GM19463 (cell line): ENCODE measurements at regions not wholly inside any gene's neighbourhood (a gene's known extent, or its start where the extent isn't known, plus 50 kb on each side); places are given as distances from the start of the nearest gene placed in this dataset.

ENCODE experiments used
- ATAC-seq: cut with Tn5 transposase; IDR thresholded peaks from one replicate; pipeline ENCODE4 v1.9.1; 2021; ENCODE audit warnings: mild to moderate bottlenecking, moderate library complexity; ENCODE audit not compliant: unreplicated experiment

DNA sequence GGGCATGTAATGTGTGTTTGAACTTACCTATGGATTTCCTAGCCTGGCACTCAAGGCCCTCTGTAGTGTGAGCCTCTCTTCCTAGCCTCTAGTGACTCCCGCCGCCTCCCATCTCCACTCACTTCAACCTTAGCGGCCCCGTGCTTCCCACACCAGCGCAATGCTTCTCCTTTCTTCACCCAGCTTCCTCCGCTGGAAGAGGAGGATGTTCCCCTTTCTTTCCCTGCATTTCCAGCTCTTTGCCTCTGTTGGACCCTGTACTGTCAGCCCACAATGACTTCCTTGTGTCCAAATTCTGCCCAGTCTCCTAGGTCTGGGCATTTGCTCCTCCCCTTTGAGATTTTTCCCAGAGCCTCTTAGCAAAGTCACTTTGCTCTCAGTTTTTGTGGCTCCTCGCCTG is 138.1 kb upstream of the IRF2BP2 start:
- ATAC-seq: no peak

- no peak for ATAC-seq
Measured at GRCh38 chr1:234746798-234747196, 136.8 kb upstream of the IRF2BP2 start.

GRCh38 chr1:234745844-234746797 is 136.1 kb upstream of the IRF2BP2 start:
- ATAC-seq: no peak

- no peak for ATAC-seq
Measured at GRCh38 chr1:234745276-234745675, 135.3 kb upstream of the IRF2BP2 start.

GRCh38 chr1:234743791-234744611 is 134.0 kb upstream of the IRF2BP2 start:
- no peak for ATAC-seq

DNA sequence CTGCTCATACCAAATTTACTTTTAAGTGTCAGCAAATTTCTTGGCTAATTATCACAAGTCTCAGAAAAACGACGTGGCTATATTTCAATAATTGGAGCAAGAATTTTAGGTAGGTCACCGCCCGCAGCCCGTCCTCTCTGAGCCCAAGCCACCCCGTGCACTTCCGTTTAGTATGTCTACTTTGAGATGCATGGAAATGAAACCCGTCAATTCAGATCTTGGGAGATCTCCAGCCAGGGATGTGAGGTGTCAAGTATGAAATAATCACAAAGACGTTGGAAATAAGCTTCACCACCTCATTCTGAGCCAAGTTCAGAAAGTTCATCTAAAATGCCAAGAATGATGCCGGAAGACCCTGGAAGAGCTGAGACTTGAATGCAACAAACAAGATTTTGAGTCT is 132.6 kb upstream of the IRF2BP2 start:
- no peak for ATAC-seq

GRCh38 chr1:234737967-234738314 is 128.0 kb upstream of the IRF2BP2 start:
- no peak for ATAC-seq

GRCh38 chr1:234735916-234736315 is 125.9 kb upstream of the IRF2BP2 start:
- no peak for ATAC-seq

GRCh38 chr1:234735476-234735875 is 125.5 kb upstream of the IRF2BP2 start:
- no peak for ATAC-seq

DNA sequence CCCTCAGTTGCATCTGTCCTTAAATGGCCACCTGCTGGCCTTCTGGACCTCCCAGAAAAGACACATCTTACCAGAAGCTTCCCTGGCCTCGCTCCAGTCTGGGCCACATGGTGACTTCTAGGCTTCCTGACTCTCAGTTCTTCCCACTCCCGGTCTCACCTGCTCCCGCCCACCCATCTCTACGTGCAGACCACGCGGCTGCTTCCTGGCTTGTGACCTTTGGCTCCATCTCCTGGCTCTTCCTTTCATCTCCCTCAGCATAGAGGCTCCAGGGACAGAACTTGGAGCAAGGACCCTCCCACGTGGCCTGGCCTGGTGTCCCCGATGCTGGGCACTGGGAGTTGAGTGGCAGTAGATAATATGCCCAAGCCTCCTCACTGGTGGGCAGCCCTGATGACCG is 124.9 kb upstream of the IRF2BP2 start:
- no peak for ATAC-seq

GRCh38 chr1:234734412-234734835 is 124.4 kb upstream of the IRF2BP2 start:
- no peak for ATAC-seq

GRCh38 chr1:234733427-234733826 is 123.4 kb upstream of the IRF2BP2 start:
- ATAC-seq: no peak

GRCh38 chr1:234732671-234733390 is 122.9 kb upstream of the IRF2BP2 start:
- no peak for ATAC-seq

DNA sequence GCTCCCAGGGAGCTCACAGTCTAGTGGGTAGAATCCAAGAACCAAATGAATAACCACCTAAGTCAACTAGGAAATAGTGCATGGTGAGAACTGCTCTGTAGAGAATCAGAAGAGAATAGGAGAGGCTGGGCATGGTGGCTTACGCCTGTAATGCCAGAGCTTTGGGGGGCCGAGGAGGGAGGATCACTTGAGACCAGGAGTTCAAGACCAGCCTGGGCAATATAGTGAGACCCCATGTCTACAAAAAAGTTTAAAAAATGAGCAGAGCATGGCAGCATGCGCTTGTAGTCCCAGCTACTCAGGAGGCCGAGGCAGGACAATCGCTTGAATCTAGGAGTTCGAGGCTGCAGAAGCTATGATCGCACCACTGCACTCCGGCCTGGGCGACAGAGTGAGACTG is 122.3 kb upstream of the IRF2BP2 start:
- no peak for ATAC-seq

GRCh38 chr1:234731569-234732085 is 121.6 kb upstream of the IRF2BP2 start:
- ATAC-seq: peak; percentile 39

GRCh38 chr1:234730770-234731568 is 121.0 kb upstream of the IRF2BP2 start:
- peak; percentile 64 for ATAC-seq

GRCh38 chr1:234730475-234730769 is 120.4 kb upstream of the IRF2BP2 start:
- no peak for ATAC-seq

DNA sequence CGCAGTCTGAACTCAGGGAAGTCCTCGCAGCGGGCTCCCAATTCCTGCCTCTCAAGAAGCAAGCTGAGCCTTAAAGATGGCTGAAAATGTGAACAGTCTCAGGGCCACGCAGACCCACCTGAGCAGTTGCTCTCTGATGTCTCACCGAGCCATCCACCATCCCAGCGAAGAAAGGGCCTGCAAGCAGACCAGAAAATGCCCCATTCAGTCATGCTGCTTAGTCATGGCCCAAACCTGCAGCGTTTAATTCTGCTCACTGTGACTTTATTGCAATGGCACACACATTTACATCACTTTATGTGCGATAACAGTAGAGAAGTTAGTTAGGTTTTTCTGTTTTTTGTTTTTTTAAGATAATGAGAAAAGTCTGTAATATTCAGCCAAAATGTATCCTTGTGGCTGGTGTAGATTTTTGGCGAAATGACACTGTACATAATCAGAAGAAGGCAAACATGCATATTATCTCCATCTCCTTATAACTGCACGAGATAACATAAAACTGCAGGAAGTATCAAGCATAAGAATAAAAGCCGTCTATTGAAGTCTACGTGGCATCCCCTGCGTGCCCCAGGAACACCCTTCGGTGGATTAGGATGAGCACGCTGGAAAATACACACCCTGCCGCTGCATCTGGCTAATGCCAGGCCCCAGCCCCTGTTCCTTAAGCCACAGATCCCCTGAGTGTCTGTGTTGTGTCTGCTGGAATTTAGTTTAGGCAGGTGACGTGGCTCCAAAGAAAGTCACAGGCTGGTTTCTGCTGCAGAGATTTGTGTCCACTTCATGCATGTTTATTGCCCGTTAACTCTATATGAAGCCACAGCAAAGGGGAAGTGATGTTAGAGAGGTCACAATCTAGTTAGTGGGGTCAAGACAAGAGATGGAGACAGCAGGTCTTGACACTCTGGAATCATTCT is 119.8 kb upstream of the IRF2BP2 start:
- ATAC-seq: no peak

- no peak for ATAC-seq
Measured at GRCh38 chr1:234728740-234729139, 118.8 kb upstream of the IRF2BP2 start.
